ENCODE measurements at regions not wholly inside any gene's neighbourhood (a gene's known extent, or its start where the extent isn't known, plus 50 kb on each side); places are given as distances from the start of the nearest gene placed in this dataset.

GRCh38 chr18:10374195-10374594 is 80.2 kb upstream of the APCDD1 start:
- no peak for DNase-seq (ENCODE audit: low spot score)
- no peak for TF ChIP-seq CTCF (IDR thresholded peaks at IDR 0.05; ENCODE audit: borderline replicate concordance, control extremely low read depth, extremely low read depth, insufficient read depth, missing control alignments)
- in situ Hi-C loops (cut with MboI; ENCODE audit: low sequenced_read_pairs, unreplicated experiment): no loop called here

GRCh38 chr18:10374636-10375293 is 79.7 kb upstream of the APCDD1 start:
- no peak for DNase-seq (ENCODE audit: low spot score)
- no peak for TF ChIP-seq CTCF (IDR thresholded peaks at IDR 0.05; ENCODE audit: borderline replicate concordance, control extremely low read depth, extremely low read depth, insufficient read depth, missing control alignments)
- in situ Hi-C loops (cut with MboI; ENCODE audit: low sequenced_read_pairs, unreplicated experiment): no loop called here

- no peak for DNase-seq (ENCODE audit: low spot score)
- in situ Hi-C loops (cut with MboI; ENCODE audit: low sequenced_read_pairs, unreplicated experiment): no loop called here
- TF ChIP-seq CTCF (IDR thresholded peaks at IDR 0.05; ENCODE audit: borderline replicate concordance, control extremely low read depth, extremely low read depth, insufficient read depth, missing control alignments): no peak
These were observed 77.7 kb upstream of the APCDD1 start for GRCh38 chr18:10376731-10377130.

GRCh38 chr18:10377956-10378355 is 76.5 kb upstream of the APCDD1 start:
- no peak for DNase-seq (ENCODE audit: low spot score)
- TF ChIP-seq CTCF (IDR thresholded peaks at IDR 0.05; ENCODE audit: borderline replicate concordance, control extremely low read depth, extremely low read depth, insufficient read depth, missing control alignments): no peak
- in situ Hi-C loops (cut with MboI; ENCODE audit: low sequenced_read_pairs, unreplicated experiment): no loop called here

GRCh38 chr18:10378688-10379420 is 75.6 kb upstream of the APCDD1 start:
- no peak for DNase-seq (ENCODE audit: low spot score)
- in situ Hi-C loops (cut with MboI; ENCODE audit: low sequenced_read_pairs, unreplicated experiment): no loop called here
- no peak for TF ChIP-seq CTCF (IDR thresholded peaks at IDR 0.05; ENCODE audit: borderline replicate concordance, control extremely low read depth, extremely low read depth, insufficient read depth, missing control alignments)

GRCh38 chr18:10379522-10379921 is 74.9 kb upstream of the APCDD1 start:
- no peak for DNase-seq (ENCODE audit: low spot score)
- in situ Hi-C loops (cut with MboI; ENCODE audit: low sequenced_read_pairs, unreplicated experiment): no loop called here
- no peak for TF ChIP-seq CTCF (IDR thresholded peaks at IDR 0.05; ENCODE audit: borderline replicate concordance, control extremely low read depth, extremely low read depth, insufficient read depth, missing control alignments)
